Activated CD8-positive, alpha-beta T cell treated with anti-CD3 and anti-CD28 coated beads for 36 hours (primary cell): ENCODE measurements at regions not wholly inside any gene's neighbourhood (a gene's known extent, or its start where the extent isn't known, plus 50 kb on each side); places are given as distances from the start of the nearest gene placed in this dataset.

Source experiments
- ATAC-seq: fragments of 200-7000 bp; cut with Tn5 transposase; one replicate; pipeline ENCODE4 v1.10.0; 2021; ENCODE audit warnings: mild to moderate bottlenecking, moderate library complexity
- CTCF ChIA-PET: fragments of 350-600 bp; sonication (Branson Sonifier 250); formaldehyde crosslinking; loops from one replicate; lab custom pipeline; 2021; ENCODE audit warnings: antibody characterized with exemption; lab: Charles Lee
- POLR2A ChIA-PET: fragments of 350-600 bp; sonication (Branson Sonifier 250); formaldehyde crosslinking; loops from one replicate; lab custom pipeline; 2021; ENCODE audit warnings: antibody characterized with exemption; lab: Charles Lee
- DNase-seq: peaks from one replicate; pipeline ENCODE4 v3.0.0-alpha.2; 2020
- H3K27ac Mint-ChIP-seq: one replicate; pipeline ENCODE4 v1.8.0; 2021; ENCODE audit warnings: mild to moderate bottlenecking, mixed read lengths
- H3K27me3 Mint-ChIP-seq: one replicate; pipeline ENCODE4 v1.8.0; 2021; ENCODE audit warnings: mixed read lengths
- H3K36me3 Mint-ChIP-seq: one replicate; pipeline ENCODE4 v1.8.0; 2021; ENCODE audit warnings: low read depth, mixed read lengths
- H3K4me1 Mint-ChIP-seq: one replicate; pipeline ENCODE4 v1.8.0; 2021; ENCODE audit warnings: low read depth, mixed read lengths
- H3K4me3 Mint-ChIP-seq: one replicate; pipeline ENCODE4 v1.8.0; 2021; ENCODE audit warnings: mild to moderate bottlenecking, moderate library complexity, mixed read lengths
- H3K9me3 Mint-ChIP-seq: one replicate; pipeline ENCODE4 v1.8.0; 2021; ENCODE audit warnings: mixed read lengths
- intact Hi-C: fragments of 100-400 bp; cut with micrococcal nuclease; formaldehyde crosslinking; loops from one replicate; pipeline ENCODE4 v1.10.0; 2022
- TF ChIP-seq, protein P1 (sequence below): fragments of 200-600 bp; IDR thresholded peaks from one replicate; pipeline ENCODE4 v1.8.0; 2022; ENCODE audit warnings: antibody characterized with exemption, mild to moderate bottlenecking

GRCh38 chr5:98401656-98402055 is 371.8 kb upstream of the RGMB start:
- no peak for DNase-seq
- Mint-ChIP-seq H3K27ac (no peak overlapping the region), H3K4me1 (no peaks in the 10 kb centered on the region), H3K4me3 (no peak overlapping the region), H3K36me3 (no peaks in the 10 kb centered on the region), H3K27me3 (no peaks in the 10 kb centered on the region), H3K9me3 (no peaks in the 10 kb centered on the region)
- intact Hi-C loops = no loop called here
- POLR2A ChIA-PET = no interaction called here
- CTCF ChIA-PET = no interaction called here
- ATAC-seq = no peak
- TF ChIP-seq, protein P1, sequence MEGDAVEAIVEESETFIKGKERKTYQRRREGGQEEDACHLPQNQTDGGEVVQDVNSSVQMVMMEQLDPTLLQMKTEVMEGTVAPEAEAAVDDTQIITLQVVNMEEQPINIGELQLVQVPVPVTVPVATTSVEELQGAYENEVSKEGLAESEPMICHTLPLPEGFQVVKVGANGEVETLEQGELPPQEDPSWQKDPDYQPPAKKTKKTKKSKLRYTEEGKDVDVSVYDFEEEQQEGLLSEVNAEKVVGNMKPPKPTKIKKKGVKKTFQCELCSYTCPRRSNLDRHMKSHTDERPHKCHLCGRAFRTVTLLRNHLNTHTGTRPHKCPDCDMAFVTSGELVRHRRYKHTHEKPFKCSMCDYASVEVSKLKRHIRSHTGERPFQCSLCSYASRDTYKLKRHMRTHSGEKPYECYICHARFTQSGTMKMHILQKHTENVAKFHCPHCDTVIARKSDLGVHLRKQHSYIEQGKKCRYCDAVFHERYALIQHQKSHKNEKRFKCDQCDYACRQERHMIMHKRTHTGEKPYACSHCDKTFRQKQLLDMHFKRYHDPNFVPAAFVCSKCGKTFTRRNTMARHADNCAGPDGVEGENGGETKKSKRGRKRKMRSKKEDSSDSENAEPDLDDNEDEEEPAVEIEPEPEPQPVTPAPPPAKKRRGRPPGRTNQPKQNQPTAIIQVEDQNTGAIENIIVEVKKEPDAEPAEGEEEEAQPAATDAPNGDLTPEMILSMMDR = no peak

DNA sequence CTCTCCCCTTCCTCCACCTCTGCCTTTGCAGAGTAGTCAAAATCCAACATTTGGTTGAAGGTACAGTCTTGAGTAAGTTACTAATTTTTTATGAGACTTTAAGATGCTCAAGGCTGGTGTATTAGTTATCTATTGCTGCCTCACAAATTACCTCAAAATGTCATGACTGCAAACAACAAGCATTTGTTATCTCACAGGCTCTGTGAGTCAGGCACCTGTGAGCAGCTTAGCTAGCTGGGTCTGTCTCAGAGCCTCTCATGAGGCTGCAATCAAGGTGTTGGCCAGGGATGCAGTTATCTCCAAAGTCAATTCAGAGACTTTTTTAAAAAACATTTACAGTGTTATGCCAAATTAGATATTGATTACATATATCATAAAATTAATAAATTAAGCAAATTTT is 371.3 kb upstream of the RGMB start:
- POLR2A ChIA-PET = no interaction called here
- CTCF ChIA-PET = no interaction called here
- no peak for ATAC-seq
- TF ChIP-seq, protein P1 = no peak
- no peaks in the 10 kb centered on the region for H3K27me3 Mint-ChIP-seq
- no peak overlapping the region for H3K4me3 Mint-ChIP-seq
- intact Hi-C loops = no loop called here
- no peaks in the 10 kb centered on the region for H3K9me3 Mint-ChIP-seq
- DNase-seq = no peak
- H3K36me3 Mint-ChIP-seq = no peaks in the 10 kb centered on the region
- no peak overlapping the region for H3K27ac Mint-ChIP-seq
- H3K4me1 Mint-ChIP-seq = no peaks in the 10 kb centered on the region

- TF ChIP-seq, protein P1 = no peak
- ATAC-seq = no peak
- ChIA-PET CTCF (no interaction called here), POLR2A (no interaction called here)
- Mint-ChIP-seq H3K9me3 (no peaks in the 10 kb centered on the region), H3K4me3 (no peak overlapping the region), H3K36me3 (no peaks in the 10 kb centered on the region), H3K27ac (no peak overlapping the region), H3K27me3 (no peaks in the 10 kb centered on the region), H3K4me1 (no peaks in the 10 kb centered on the region)
- DNase-seq = no peak
- intact Hi-C loops = no loop called here
These were observed 370.3 kb upstream of the RGMB start for GRCh38 chr5:98403131-98403530.

DNA sequence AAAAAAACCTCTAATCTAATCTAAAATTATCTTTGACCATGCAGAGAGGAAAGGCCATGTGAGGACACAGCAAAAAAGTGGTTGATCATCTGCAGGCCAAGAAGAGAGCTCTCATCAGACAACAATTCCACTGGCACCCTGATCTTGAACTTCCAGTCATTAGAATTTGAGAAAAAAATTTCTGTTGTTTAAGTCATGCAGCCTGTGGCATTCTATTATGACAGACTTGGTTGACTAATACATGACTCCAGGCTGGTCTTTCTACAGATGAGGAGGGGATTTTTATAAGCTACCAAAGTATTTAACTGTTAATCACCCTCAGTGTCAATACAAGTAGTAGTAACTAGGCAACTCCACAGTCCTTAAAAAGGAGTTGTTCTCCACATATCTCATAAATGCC is 358.5 kb upstream of the RGMB start:
- H3K27ac Mint-ChIP-seq = no peak overlapping the region
- H3K4me3 Mint-ChIP-seq = no peak overlapping the region
- DNase-seq = no peak
- TF ChIP-seq, protein P1 = no peak
- no peaks in the 10 kb centered on the region for H3K27me3 Mint-ChIP-seq
- CTCF ChIA-PET = no interaction called here
- no peaks in the 10 kb centered on the region for H3K4me1 Mint-ChIP-seq
- no peaks in the 10 kb centered on the region for H3K36me3 Mint-ChIP-seq
- no peak for ATAC-seq
- POLR2A ChIA-PET = no interaction called here
- intact Hi-C loops = no loop called here
- no peaks in the 10 kb centered on the region for H3K9me3 Mint-ChIP-seq

DNA sequence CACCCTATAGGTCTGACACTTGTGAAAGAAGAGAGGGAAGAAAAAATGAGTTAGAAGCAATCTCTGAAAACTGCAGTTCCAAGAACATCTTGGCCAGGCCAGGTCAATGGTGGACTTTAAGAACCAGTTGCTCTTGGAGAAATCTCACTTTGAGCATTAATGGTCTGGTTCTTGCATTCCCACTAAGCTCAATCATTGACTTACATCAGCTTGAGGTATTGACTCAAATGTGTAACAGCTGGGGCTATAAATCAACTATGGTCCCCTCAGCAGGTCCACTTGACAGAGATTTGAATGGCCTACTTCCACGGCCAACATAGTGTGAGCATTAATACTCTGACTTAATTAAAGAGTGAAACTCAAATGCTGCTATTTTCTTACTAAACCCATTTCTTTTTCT is 357.8 kb upstream of the RGMB start:
- Mint-ChIP-seq H3K9me3 (no peaks in the 10 kb centered on the region), H3K27ac (no peak overlapping the region), H3K27me3 (no peaks in the 10 kb centered on the region), H3K4me1 (no peaks in the 10 kb centered on the region), H3K4me3 (no peak overlapping the region), H3K36me3 (no peaks in the 10 kb centered on the region)
- TF ChIP-seq, protein P1 = no peak
- no peak for ATAC-seq
- ChIA-PET POLR2A (no interaction called here), CTCF (no interaction called here)
- no peak for DNase-seq
- intact Hi-C loops = no loop called here
